ENCODE measurements at regions not wholly inside any gene's neighbourhood (a gene's known extent, or its start where the extent isn't known, plus 50 kb on each side); places are given as distances from the start of the nearest gene placed in this dataset.

- peaks cover 18% of the 10 kb centered on the region for H3K36me3 Mint-ChIP-seq (ENCODE audit: low read depth)
- no peak overlapping the region for H3K27ac Mint-ChIP-seq
- H3K4me3 Mint-ChIP-seq: no peak overlapping the region
- peaks cover 5% of the 10 kb centered on the region for H3K4me1 Mint-ChIP-seq
- TF ChIP-seq CTCF (IDR thresholded peaks at IDR 0.05): no peak
- no peak for DNase-seq
- H3K27me3 Mint-ChIP-seq (ENCODE audit: low read depth, poor library complexity): peaks cover 8% of the 10 kb centered on the region
- peaks cover 70% of the 10 kb centered on the region for H3K9me3 Mint-ChIP-seq
These were observed 68.7 kb upstream of the RNF7 start for GRCh38 chr3:141669434-141669833.

GRCh38 chr3:141677701-141678100, 60.4 kb upstream of the RNF7 start:
- Mint-ChIP-seq H3K4me3 (no peak overlapping the region), H3K9me3 (peaks cover 34% of the 10 kb centered on the region), H3K4me1 (no peaks in the 10 kb centered on the region), H3K27me3 (ENCODE audit: low read depth, poor library complexity) (peaks cover 8% of the 10 kb centered on the region), H3K27ac (no peak overlapping the region), H3K36me3 (ENCODE audit: low read depth) (peaks cover 4% of the 10 kb centered on the region)
- TF ChIP-seq CTCF (IDR thresholded peaks at IDR 0.05): no peak
- no peak for DNase-seq

- Mint-ChIP-seq H3K4me1 (no peaks in the 10 kb centered on the region), H3K9me3 (peaks cover 11% of the 10 kb centered on the region), H3K4me3 (no peak overlapping the region), H3K36me3 (ENCODE audit: low read depth) (no peaks in the 10 kb centered on the region), H3K27ac (no peak overlapping the region), H3K27me3 (ENCODE audit: low read depth, poor library complexity) (no peaks in the 10 kb centered on the region)
- DNase-seq: no peak
- no peak for TF ChIP-seq CTCF (IDR thresholded peaks at IDR 0.05)
These were observed 57.3 kb upstream of the RNF7 start for GRCh38 chr3:141680620-141681389.

GRCh38 chr3:141681390-141681780, 56.7 kb upstream of the RNF7 start:
- TF ChIP-seq CTCF (IDR thresholded peaks at IDR 0.05): no peak

GRCh38 chr3:141682007-141682406, 56.1 kb upstream of the RNF7 start:
- no peak for DNase-seq
- Mint-ChIP-seq H3K27me3 (ENCODE audit: low read depth, poor library complexity) (no peaks in the 10 kb centered on the region), H3K4me1 (no peaks in the 10 kb centered on the region), H3K27ac (peak overlapping the region; percentile 46), H3K9me3 (peaks cover 8% of the 10 kb centered on the region), H3K4me3 (no peak overlapping the region), H3K36me3 (ENCODE audit: low read depth) (no peaks in the 10 kb centered on the region)
- TF ChIP-seq CTCF (IDR thresholded peaks at IDR 0.05): no peak

More at GRCh38 chr3:141681390-141681780, 56.7 kb upstream of the RNF7 start:
- Mint-ChIP-seq H3K4me1 (no peaks in the 10 kb centered on the region), H3K4me3 (no peak overlapping the region), H3K27me3 (ENCODE audit: low read depth, poor library complexity) (no peaks in the 10 kb centered on the region), H3K9me3 (peaks cover 8% of the 10 kb centered on the region), H3K36me3 (ENCODE audit: low read depth) (no peaks in the 10 kb centered on the region), H3K27ac (no peak overlapping the region)
- no peak for DNase-seq

GRCh38 chr3:141682921-141683320, 55.2 kb upstream of the RNF7 start:
- TF ChIP-seq CTCF (IDR thresholded peaks at IDR 0.05): no peak
- H3K4me3 Mint-ChIP-seq: no peak overlapping the region
- H3K9me3 Mint-ChIP-seq: peaks cover 8% of the 10 kb centered on the region
- no peaks in the 10 kb centered on the region for H3K4me1 Mint-ChIP-seq
- H3K36me3 Mint-ChIP-seq (ENCODE audit: low read depth): no peaks in the 10 kb centered on the region
- no peak overlapping the region for H3K27ac Mint-ChIP-seq
- no peaks in the 10 kb centered on the region for H3K27me3 Mint-ChIP-seq (ENCODE audit: low read depth, poor library complexity)
- DNase-seq: no peak
